OCI-LY3 (cell line): ENCODE measurements at regions not wholly inside any gene's neighbourhood (a gene's known extent, or its start where the extent isn't known, plus 50 kb on each side); places are given as distances from the start of the nearest gene placed in this dataset.

ENCODE experiments used
- H2AFZ ChIP-seq: fragments of 200-600, 300-600 bp; shearing (Covaris generic); 2 replicates; pipeline ENCODE4 v1.6.0; 2014; ENCODE audit warnings: antibody characterized with exemption, low read depth, low read length
- H3K27ac ChIP-seq: fragments of 200-600, 300-600 bp; sonication (generic); 2 replicates; pipeline ENCODE4 v1.5.1; 2014; ENCODE audit warnings: mild to moderate bottlenecking, low read length, moderate library complexity, mixed read lengths
- H3K27me3 ChIP-seq: fragments of 200-600, 300-600 bp; sonication (generic); 2 replicates; pipeline ENCODE4 v1.6.1; 2014; ENCODE audit warnings: low read depth, low read length, mixed read lengths
- H3K36me3 ChIP-seq: fragments of 200-600, 300-600 bp; sonication (generic); replicated peaks from 2 replicates; pipeline ENCODE3; 2014; ENCODE audit warnings: low read depth, low read length, mixed read lengths
- H3K4me1 ChIP-seq: fragments of 300-600, 200-600 bp; sonication (generic); 2 replicates; pipeline ENCODE4 v1.6.1; 2014; ENCODE audit warnings: low read length, mixed read lengths
- H3K4me2 ChIP-seq: fragments of 200-600, 300-600 bp; sonication (generic); 2 replicates; pipeline ENCODE4 v1.6.1; 2014; ENCODE audit warnings: low read length, mixed read lengths
- H3K4me3 ChIP-seq: fragments of 300-600, 200-600 bp; sonication (generic); 2 replicates; pipeline ENCODE4 v1.5.1; 2014; ENCODE audit warnings: antibody characterized with exemption, mild to moderate bottlenecking, low read length, moderate library complexity
- H3K79me2 ChIP-seq: fragments of 300-600, 200-600 bp; shearing (Covaris generic); 2 replicates; pipeline ENCODE4 v1.6.1; 2014; ENCODE audit warnings: mild to moderate bottlenecking, low read length, mixed read lengths
- H3K9ac ChIP-seq: fragments of 300-600, 200-600 bp; shearing (Covaris generic); 2 replicates; pipeline ENCODE4 v1.6.0; 2014; ENCODE audit warnings: mild to moderate bottlenecking, low read length, moderate library complexity
- H3K9me3 ChIP-seq: fragments of 200-600, 300-600 bp; shearing (Covaris generic); 2 replicates; pipeline ENCODE4 v1.6.1; 2014; ENCODE audit warnings: low read length, mixed read lengths; ENCODE audit not compliant: insufficient read depth
- H4K20me1 ChIP-seq: fragments of 200-600, 300-600 bp; sonication (generic); 2 replicates; pipeline ENCODE4 v1.6.1; 2016; ENCODE audit warnings: low read length, mixed read lengths; ENCODE audit not compliant: insufficient read depth
- CTCF ChIP-seq: fragments of 200-600, 300-600 bp; sonication (generic); IDR thresholded peaks from 2 replicates; pipeline ENCODE4 v1.5.1; 2014; ENCODE audit warnings: antibody characterized with exemption, low read length, low read depth
- EZH2phosphoT487 ChIP-seq: fragments of 200-600 bp; shearing (Covaris generic); IDR thresholded peaks from 2 replicates; pipeline ENCODE4 v1.6.1; 2018; ENCODE audit warnings: antibody characterized with exemption, mixed run types, low read depth

- Histone ChIP-seq H3K4me3 (no peak overlapping the region), H3K79me2 (no peaks in the 10 kb centered on the region), H3K9ac (peak overlapping the region; percentile 52; the same call in 1 of the 2 replicates), H4K20me1 (no peaks in the 10 kb centered on the region), H3K27me3 (no peaks in the 10 kb centered on the region), H3K4me1 (peaks cover 19% of the 10 kb centered on the region), H3K36me3 (peaks cover 7% of the 10 kb centered on the region), H2AFZ (no peak overlapping the region; the same call in 1 of the 2 replicates), H3K9me3 (peaks cover 9% of the 10 kb centered on the region), H3K27ac (peak overlapping the region; percentile 80), H3K4me2 (peak overlapping the region; percentile 52; the same call in 1 of the 2 replicates)
- TF ChIP-seq EZH2phosphoT487, result no peak
- no peak for TF ChIP-seq CTCF
These were observed 244.6 kb upstream of the MYOCD start for GRCh38 chr17:12421077-12421476.

- H3K79me2 ChIP-seq, result no peaks in the 10 kb centered on the region
- peaks cover 7% of the 10 kb centered on the region for H3K36me3 ChIP-seq
- peak overlapping the region; percentile 80 for H3K27ac ChIP-seq
- peak overlapping the region; percentile 32; the same call in 1 of the 2 replicates for H3K4me3 ChIP-seq
- TF ChIP-seq CTCF (no peak), EZH2phosphoT487 (no peak)
- H4K20me1 ChIP-seq, result no peaks in the 10 kb centered on the region
- peaks cover 9% of the 10 kb centered on the region for H3K9me3 ChIP-seq
- no peaks in the 10 kb centered on the region for H3K27me3 ChIP-seq
- peak overlapping the region; percentile 82 for H2AFZ ChIP-seq
- H3K9ac ChIP-seq, result peak overlapping the region; percentile 52
- H3K4me1 ChIP-seq, result peaks cover 19% of the 10 kb centered on the region
- peak overlapping the region; percentile 52 for H3K4me2 ChIP-seq
These were observed 243.9 kb upstream of the MYOCD start for GRCh38 chr17:12421646-12422306.

GRCh38 chr17:12422651-12423050 lies 243.0 kb upstream of the MYOCD start:
- 0 out of 2 replicates have a peak, but pooled peaks cover 4% of the 10 kb centered on the region for H3K79me2 ChIP-seq
- no peaks in the 10 kb centered on the region for H3K27me3 ChIP-seq
- H3K4me1 ChIP-seq, result peaks cover 25% of the 10 kb centered on the region
- no peak overlapping the region for H3K4me2 ChIP-seq
- no peak overlapping the region for H2AFZ ChIP-seq
- H3K27ac ChIP-seq, result peak overlapping the region; percentile 80
- no peak overlapping the region for H3K9ac ChIP-seq
- peaks cover 7% of the 10 kb centered on the region for H3K36me3 ChIP-seq
- no peaks in the 10 kb centered on the region for H4K20me1 ChIP-seq
- TF ChIP-seq CTCF (no peak), EZH2phosphoT487 (no peak)
- H3K9me3 ChIP-seq, result peaks cover 9% of the 10 kb centered on the region
- H3K4me3 ChIP-seq, result no peak overlapping the region

- Histone ChIP-seq H3K36me3 (peaks cover 7% of the 10 kb centered on the region), H3K9ac (no peak overlapping the region), H4K20me1 (no peaks in the 10 kb centered on the region), H3K9me3 (peaks cover 9% of the 10 kb centered on the region), H2AFZ (no peak overlapping the region), H3K79me2 (0 out of 2 replicates have a peak, but pooled peaks cover 4% of the 10 kb centered on the region), H3K27me3 (no peaks in the 10 kb centered on the region), H3K4me3 (no peak overlapping the region), H3K27ac (no peak overlapping the region), H3K4me1 (peaks cover 32% of the 10 kb centered on the region), H3K4me2 (no peak overlapping the region)
- no peak for TF ChIP-seq EZH2phosphoT487
- TF ChIP-seq CTCF, result no peak
These were observed 242.4 kb upstream of the MYOCD start for GRCh38 chr17:12423337-12423736.
